ENCODE measurements at regions not wholly inside any gene's neighbourhood (a gene's known extent, or its start where the extent isn't known, plus 50 kb on each side); places are given as distances from the start of the nearest gene placed in this dataset.

DNA sequence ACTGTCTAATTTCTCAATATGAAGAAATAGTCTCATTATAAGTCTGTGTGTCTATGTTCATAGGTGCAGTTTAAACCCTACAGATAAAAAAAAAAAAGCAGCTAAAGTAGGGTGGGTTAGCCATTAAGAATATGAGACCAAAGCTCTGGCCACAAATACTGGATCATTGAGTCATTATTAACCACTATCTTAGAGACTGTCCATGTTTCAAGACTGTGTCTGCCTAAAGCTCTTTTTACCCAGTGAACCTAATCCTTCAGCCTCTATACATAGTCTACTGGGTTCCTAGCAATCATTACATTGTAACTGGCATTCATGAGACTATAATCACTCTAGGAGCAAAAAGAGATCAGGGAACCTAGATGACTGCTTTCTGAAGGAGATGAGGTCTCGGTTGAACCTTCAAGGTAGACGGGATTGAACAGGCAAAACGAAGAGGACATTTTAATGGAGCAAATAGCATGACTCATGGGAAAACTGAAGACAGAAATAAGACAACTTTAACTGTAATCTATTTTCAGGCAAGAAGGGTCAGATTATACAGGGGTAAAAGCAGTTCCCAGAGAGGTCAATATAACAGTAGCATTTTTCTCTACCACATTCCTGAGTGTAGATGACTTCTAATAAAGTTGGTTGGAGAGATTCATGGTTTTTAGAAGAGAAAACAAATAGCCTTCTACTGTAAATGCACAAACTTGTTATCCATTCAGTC is 64.0 kb upstream of the FIBIN start:
- TF ChIP-seq, protein P1, sequence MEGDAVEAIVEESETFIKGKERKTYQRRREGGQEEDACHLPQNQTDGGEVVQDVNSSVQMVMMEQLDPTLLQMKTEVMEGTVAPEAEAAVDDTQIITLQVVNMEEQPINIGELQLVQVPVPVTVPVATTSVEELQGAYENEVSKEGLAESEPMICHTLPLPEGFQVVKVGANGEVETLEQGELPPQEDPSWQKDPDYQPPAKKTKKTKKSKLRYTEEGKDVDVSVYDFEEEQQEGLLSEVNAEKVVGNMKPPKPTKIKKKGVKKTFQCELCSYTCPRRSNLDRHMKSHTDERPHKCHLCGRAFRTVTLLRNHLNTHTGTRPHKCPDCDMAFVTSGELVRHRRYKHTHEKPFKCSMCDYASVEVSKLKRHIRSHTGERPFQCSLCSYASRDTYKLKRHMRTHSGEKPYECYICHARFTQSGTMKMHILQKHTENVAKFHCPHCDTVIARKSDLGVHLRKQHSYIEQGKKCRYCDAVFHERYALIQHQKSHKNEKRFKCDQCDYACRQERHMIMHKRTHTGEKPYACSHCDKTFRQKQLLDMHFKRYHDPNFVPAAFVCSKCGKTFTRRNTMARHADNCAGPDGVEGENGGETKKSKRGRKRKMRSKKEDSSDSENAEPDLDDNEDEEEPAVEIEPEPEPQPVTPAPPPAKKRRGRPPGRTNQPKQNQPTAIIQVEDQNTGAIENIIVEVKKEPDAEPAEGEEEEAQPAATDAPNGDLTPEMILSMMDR (IDR thresholded peaks at IDR 0.05) = no peak
- TF ChIP-seq POLR2A (IDR thresholded peaks at IDR 0.05) = no peak

Measured in Peyer's patch (tissue), 4 donors.